ENCODE measurements at regions not wholly inside any gene's neighbourhood (a gene's known extent, or its start where the extent isn't known, plus 50 kb on each side); places are given as distances from the start of the nearest gene placed in this dataset.

GRCh38 chr7:42606193-42606905 is 305.5 kb downstream of the C7orf25 start:
- POLR2A ChIA-PET, result no interaction called here
- Histone ChIP-seq H3K36me3 (ENCODE audit: control insufficient read depth, insufficient read depth, low read length) (no peaks in the 10 kb centered on the region), H3K27me3 (ENCODE audit: control insufficient read depth, insufficient read depth, low read length) (no peaks in the 10 kb centered on the region), H3K4me3 (ENCODE audit: low read depth, low read length) (no peak overlapping the region)
- no peak for TF ChIP-seq CTCF (IDR thresholded peaks at IDR 0.05; ENCODE audit: insufficient read depth, low read depth, low read length)
- DNase-seq (ENCODE audit: low read depth), result no peak
- CTCF ChIA-PET, result interaction anchor here (0.6 kb wide), 1 partner anchor 623 kb away, joined by 3 read pairs; no protein-coding TSS in a partner anchor

GRCh38 chr7:42605406-42606192 is 306.3 kb downstream of the C7orf25 start:
- Histone ChIP-seq H3K4me3 (ENCODE audit: low read depth, low read length) (no peak overlapping the region), H3K36me3 (ENCODE audit: control insufficient read depth, insufficient read depth, low read length) (no peaks in the 10 kb centered on the region), H3K27me3 (ENCODE audit: control insufficient read depth, insufficient read depth, low read length) (no peaks in the 10 kb centered on the region)
- ChIA-PET CTCF (interaction anchor here (0.5 kb wide), 1 partner anchor 323 kb away, joined by 3 read pairs; no protein-coding TSS in a partner anchor), POLR2A (no interaction called here)
- no peak for DNase-seq (ENCODE audit: low read depth)
- no peak for TF ChIP-seq CTCF (IDR thresholded peaks at IDR 0.05; ENCODE audit: insufficient read depth, low read depth, low read length)

GRCh38 chr7:42603496-42603895 is 308.4 kb downstream of the C7orf25 start:
- no peak for DNase-seq (ENCODE audit: low read depth)

GRCh38 chr7:42597300-42597699 is 314.6 kb downstream of the C7orf25 start:
- TF ChIP-seq CTCF (IDR thresholded peaks at IDR 0.05; ENCODE audit: insufficient read depth, low read depth, low read length), result no peak
- DNase-seq (ENCODE audit: low read depth), result no peak
- Histone ChIP-seq H3K27me3 (ENCODE audit: control insufficient read depth, insufficient read depth, low read length) (no peaks in the 10 kb centered on the region), H3K36me3 (ENCODE audit: control insufficient read depth, insufficient read depth, low read length) (no peaks in the 10 kb centered on the region), H3K4me3 (ENCODE audit: low read depth, low read length) (no peak overlapping the region)
- ChIA-PET CTCF (no interaction called here), POLR2A (no interaction called here)

More at GRCh38 chr7:42603496-42603895, 308.4 kb downstream of the C7orf25 start:
- TF ChIP-seq CTCF (IDR thresholded peaks at IDR 0.05; ENCODE audit: insufficient read depth, low read depth, low read length), result no peak
- Histone ChIP-seq H3K27me3 (ENCODE audit: control insufficient read depth, insufficient read depth, low read length) (no peaks in the 10 kb centered on the region), H3K4me3 (ENCODE audit: low read depth, low read length) (no peak overlapping the region), H3K36me3 (ENCODE audit: control insufficient read depth, insufficient read depth, low read length) (no peaks in the 10 kb centered on the region)
- ChIA-PET CTCF (interaction anchor here (1.6 kb wide), 1 partner anchor 14 kb away, joined by 5 read pairs; no protein-coding TSS in a partner anchor), POLR2A (no interaction called here)

GRCh38 chr7:42596737-42597136 is 315.1 kb downstream of the C7orf25 start:
- Histone ChIP-seq H3K4me3 (ENCODE audit: low read depth, low read length) (no peak overlapping the region), H3K27me3 (ENCODE audit: control insufficient read depth, insufficient read depth, low read length) (no peaks in the 10 kb centered on the region), H3K36me3 (ENCODE audit: control insufficient read depth, insufficient read depth, low read length) (no peaks in the 10 kb centered on the region)
- DNase-seq (ENCODE audit: low read depth), result no peak
- TF ChIP-seq CTCF (IDR thresholded peaks at IDR 0.05; ENCODE audit: insufficient read depth, low read depth, low read length), result no peak
- ChIA-PET POLR2A (no interaction called here), CTCF (no interaction called here)

Measured in BJ (cell line).